ENCODE measurements at regions not wholly inside any gene's neighbourhood (a gene's known extent, or its start where the extent isn't known, plus 50 kb on each side); places are given as distances from the start of the nearest gene placed in this dataset.
"Not testable (repeated sequence)": the region's sequence is repeated elsewhere in the genome, so short reads cannot be mapped to it uniquely, and the experiment has no call there.

DNA sequence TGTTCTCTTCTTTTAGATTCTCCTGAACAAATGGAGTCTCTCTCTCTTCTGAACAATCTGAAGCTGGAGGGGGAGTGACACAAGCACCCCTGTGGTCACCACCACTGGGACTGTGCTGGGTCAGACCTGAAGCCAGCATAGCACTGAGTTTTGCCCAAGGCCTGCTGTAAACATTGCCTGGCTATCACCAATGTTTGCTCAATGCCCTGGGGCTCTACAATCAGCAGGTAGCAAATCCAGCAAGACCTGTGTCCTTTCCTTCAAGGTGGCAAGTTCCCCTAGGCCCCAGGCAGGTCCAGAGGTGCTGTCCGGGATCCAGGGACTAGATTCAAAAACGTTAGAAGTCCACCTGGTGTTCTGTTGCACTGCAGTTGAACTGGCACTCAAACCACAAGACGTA lies 282.8 kb upstream of the PROX1 start:
- DNase-seq, result no peak
- H3K4me1 ChIP-seq, result no peaks in the 10 kb centered on the region

GRCh38 chr1:213711833-213712490 lies 275.8 kb upstream of the PROX1 start:
- H3K27ac ChIP-seq; in situ Hi-C loops (cut with MboI; ENCODE audit: low pct_ligation_motif_present in 1 of 4, low pct_unique_long_range_greater_than_20kb in 1 of 4, low sequenced_read_pairs in 3 of 4); DNase-seq; H3K27me3 ChIP-seq; H3K4me1 ChIP-seq; intact Hi-C loops (cut with DNase I; ENCODE audit: low total_unique reads); H3K4me3 ChIP-seq; H3K9me3 ChIP-seq; H3K36me3 ChIP-seq: not testable (repeated sequence)
- WGBS, 2 donors (ENCODE audit: low coverage in 1 of 2), result 75% methylated on average over 6 of the region's 7 CpGs; no CpG with 5 or more reads in 1 of the 2 donors

More for the DNA sequence above, 282.8 kb upstream of the PROX1 start:
- Histone ChIP-seq H3K27ac (no peak overlapping the region), H3K4me3 (no peak overlapping the region), H3K9me3 (peaks cover 0 to 4% of the 10 kb centered on the region in 2 donors), H3K36me3 (no peaks in the 10 kb centered on the region), H3K27me3 (no peaks in the 10 kb centered on the region)
- TF ChIP-seq CTCF (IDR thresholded peaks at IDR 0.05), result no peak
- no peak for TF ChIP-seq POLR2AphosphoS5 (IDR thresholded peaks at IDR 0.05)
- TF ChIP-seq EP300 (IDR thresholded peaks at IDR 0.05; ENCODE audit: low read depth), result no peak
- no peak for TF ChIP-seq POLR2A (IDR thresholded peaks at IDR 0.05)
- intact Hi-C loops (cut with DNase I; ENCODE audit: low total_unique reads) (no loop called here), in situ Hi-C loops (cut with MboI; ENCODE audit: low pct_ligation_motif_present in 1 of 4, low pct_unique_long_range_greater_than_20kb in 1 of 4, low sequenced_read_pairs in 3 of 4) (no loop called here)
- WGBS, 2 donors (ENCODE audit: low coverage in 1 of 2), result 64% methylated on average over 3 of the region's 3 CpGs; no CpG with 5 or more reads in 1 of the 2 donors

DNA sequence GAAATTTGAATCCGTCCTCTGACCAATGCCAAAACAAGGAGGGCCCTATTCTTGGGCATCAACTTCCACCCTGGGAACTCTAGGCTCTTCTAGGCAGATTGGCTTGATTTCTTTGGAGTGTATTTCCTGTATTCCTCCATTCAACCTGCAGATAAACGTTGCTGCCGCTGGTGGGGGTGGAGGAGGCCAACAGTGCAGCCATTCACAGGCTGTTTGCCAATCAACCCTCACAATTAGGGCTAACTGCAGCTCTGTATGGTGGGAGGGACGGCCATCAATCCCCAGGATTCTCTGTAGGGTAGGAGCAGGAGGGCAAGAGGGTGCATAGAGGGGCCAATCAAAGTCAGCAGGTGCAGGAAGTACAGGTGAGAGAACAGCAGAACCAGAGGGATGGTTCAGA lies 273.1 kb upstream of the PROX1 start:
- in situ Hi-C loops (cut with MboI; ENCODE audit: low pct_ligation_motif_present in 1 of 4, low pct_unique_long_range_greater_than_20kb in 1 of 4, low sequenced_read_pairs in 3 of 4), result no loop called here
- H3K4me1 ChIP-seq, result no peaks in the 10 kb centered on the region

GRCh38 chr1:213715182-213715581 lies 272.6 kb upstream of the PROX1 start:
- intact Hi-C loops (cut with DNase I; ENCODE audit: low total_unique reads), result no loop called here
- Histone ChIP-seq H3K9me3 (peaks cover 0 to 2% of the 10 kb centered on the region in 2 donors), H3K4me3 (no peak overlapping the region), H3K27me3 (no peaks in the 10 kb centered on the region), H3K36me3 (no peaks in the 10 kb centered on the region), H3K27ac (no peak overlapping the region), H3K4me1 (no peaks in the 10 kb centered on the region)
- no peak for TF ChIP-seq CTCF (IDR thresholded peaks at IDR 0.05)
- TF ChIP-seq POLR2AphosphoS5 (IDR thresholded peaks at IDR 0.05), result no peak
- TF ChIP-seq EP300 (IDR thresholded peaks at IDR 0.05; ENCODE audit: low read depth), result no peak
- TF ChIP-seq POLR2A (IDR thresholded peaks at IDR 0.05), result no peak
- 76 to 83% methylated on average over 1 of the region's 1 CpG for WGBS, 2 donors (ENCODE audit: low coverage in 1 of 2)
- DNase-seq, result no peak
- in situ Hi-C loops (cut with MboI; ENCODE audit: low pct_ligation_motif_present in 1 of 4, low pct_unique_long_range_greater_than_20kb in 1 of 4, low sequenced_read_pairs in 3 of 4), result no loop called here

More for the DNA sequence above, 273.1 kb upstream of the PROX1 start:
- TF ChIP-seq CTCF (IDR thresholded peaks at IDR 0.05) (no peak), EP300 (IDR thresholded peaks at IDR 0.05; ENCODE audit: low read depth) (no peak), POLR2A (IDR thresholded peaks at IDR 0.05) (no peak), POLR2AphosphoS5 (IDR thresholded peaks at IDR 0.05) (no peak)
- Histone ChIP-seq H3K36me3 (no peaks in the 10 kb centered on the region), H3K27ac (no peak overlapping the region), H3K9me3 (peaks cover 0 to 6% of the 10 kb centered on the region in 2 donors), H3K27me3 (no peaks in the 10 kb centered on the region), H3K4me3 (no peak overlapping the region)
- intact Hi-C loops (cut with DNase I; ENCODE audit: low total_unique reads), result no loop called here
- WGBS, 2 donors (ENCODE audit: low coverage in 1 of 2), result 32 to 50% methylated on average over 2 to 4 of the region's 4 CpGs
- no peak for DNase-seq

DNA sequence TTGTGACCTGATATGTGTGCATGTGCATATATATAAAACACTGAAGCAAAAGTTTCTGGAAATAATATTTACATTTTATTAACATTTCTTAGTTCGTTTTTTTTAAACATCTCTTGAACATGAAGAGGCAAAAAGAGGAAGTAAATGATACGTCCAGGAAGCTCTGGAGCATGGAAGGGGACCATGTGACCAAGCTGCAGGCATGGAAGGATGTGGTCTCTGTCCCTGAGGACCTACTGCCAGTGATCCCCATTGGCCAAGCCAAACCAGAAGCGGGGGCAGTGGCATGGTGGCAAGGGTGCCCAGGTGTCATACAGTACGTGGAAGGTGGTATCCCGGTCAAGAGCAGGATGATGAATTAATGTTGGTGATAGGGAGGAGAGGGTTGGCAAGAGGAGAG lies 268.3 kb upstream of the PROX1 start:
- H3K9me3 ChIP-seq, result no peaks in the 10 kb centered on the region
- H3K27me3 ChIP-seq, result no peaks in the 10 kb centered on the region
- no peak for TF ChIP-seq EP300 (IDR thresholded peaks at IDR 0.05; ENCODE audit: low read depth)
- TF ChIP-seq POLR2A (IDR thresholded peaks at IDR 0.05), result no peak
- TF ChIP-seq CTCF (IDR thresholded peaks at IDR 0.05), result no peak
- no peak for TF ChIP-seq POLR2AphosphoS5 (IDR thresholded peaks at IDR 0.05)
- H3K27ac ChIP-seq, result no peak overlapping the region
- intact Hi-C loops (cut with DNase I; ENCODE audit: low total_unique reads) (no loop called here), in situ Hi-C loops (cut with MboI; ENCODE audit: low pct_ligation_motif_present in 1 of 4, low pct_unique_long_range_greater_than_20kb in 1 of 4, low sequenced_read_pairs in 3 of 4) (no loop called here)
- H3K4me1 ChIP-seq, result no peaks in the 10 kb centered on the region
- DNase-seq, result no peak
- no peak overlapping the region for H3K4me3 ChIP-seq
- 66% methylated on average over 5 of the region's 5 CpGs for WGBS, 2 donors (ENCODE audit: low coverage in 1 of 2)
- no peaks in the 10 kb centered on the region for H3K36me3 ChIP-seq
